ENCODE measurements at regions not wholly inside any gene's neighbourhood (a gene's known extent, or its start where the extent isn't known, plus 50 kb on each side); places are given as distances from the start of the nearest gene placed in this dataset.

DNA sequence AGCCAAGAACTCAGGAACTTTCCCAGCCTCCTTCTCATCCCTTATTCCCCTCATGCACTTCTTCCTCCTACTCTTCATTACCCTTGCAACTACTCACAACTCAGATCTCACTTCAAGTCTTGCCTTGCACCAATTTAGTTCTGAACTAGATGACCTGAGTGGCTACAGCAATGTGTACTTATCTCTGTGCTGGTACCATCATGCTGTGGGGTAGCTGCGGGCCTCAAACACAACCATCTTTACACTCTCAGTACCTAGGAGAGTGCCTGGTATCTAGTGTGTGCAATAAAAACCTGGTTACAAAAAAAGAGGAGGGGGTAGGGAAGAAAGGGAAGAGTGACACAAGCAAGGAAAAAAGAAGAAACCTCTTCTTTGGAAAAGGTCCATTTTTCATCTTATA, 219.0 kb downstream of the SPTSSA start:
- TF ChIP-seq, protein P1, sequence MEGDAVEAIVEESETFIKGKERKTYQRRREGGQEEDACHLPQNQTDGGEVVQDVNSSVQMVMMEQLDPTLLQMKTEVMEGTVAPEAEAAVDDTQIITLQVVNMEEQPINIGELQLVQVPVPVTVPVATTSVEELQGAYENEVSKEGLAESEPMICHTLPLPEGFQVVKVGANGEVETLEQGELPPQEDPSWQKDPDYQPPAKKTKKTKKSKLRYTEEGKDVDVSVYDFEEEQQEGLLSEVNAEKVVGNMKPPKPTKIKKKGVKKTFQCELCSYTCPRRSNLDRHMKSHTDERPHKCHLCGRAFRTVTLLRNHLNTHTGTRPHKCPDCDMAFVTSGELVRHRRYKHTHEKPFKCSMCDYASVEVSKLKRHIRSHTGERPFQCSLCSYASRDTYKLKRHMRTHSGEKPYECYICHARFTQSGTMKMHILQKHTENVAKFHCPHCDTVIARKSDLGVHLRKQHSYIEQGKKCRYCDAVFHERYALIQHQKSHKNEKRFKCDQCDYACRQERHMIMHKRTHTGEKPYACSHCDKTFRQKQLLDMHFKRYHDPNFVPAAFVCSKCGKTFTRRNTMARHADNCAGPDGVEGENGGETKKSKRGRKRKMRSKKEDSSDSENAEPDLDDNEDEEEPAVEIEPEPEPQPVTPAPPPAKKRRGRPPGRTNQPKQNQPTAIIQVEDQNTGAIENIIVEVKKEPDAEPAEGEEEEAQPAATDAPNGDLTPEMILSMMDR (IDR thresholded peaks at IDR 0.05), result no peak
- TF ChIP-seq, protein P2, sequence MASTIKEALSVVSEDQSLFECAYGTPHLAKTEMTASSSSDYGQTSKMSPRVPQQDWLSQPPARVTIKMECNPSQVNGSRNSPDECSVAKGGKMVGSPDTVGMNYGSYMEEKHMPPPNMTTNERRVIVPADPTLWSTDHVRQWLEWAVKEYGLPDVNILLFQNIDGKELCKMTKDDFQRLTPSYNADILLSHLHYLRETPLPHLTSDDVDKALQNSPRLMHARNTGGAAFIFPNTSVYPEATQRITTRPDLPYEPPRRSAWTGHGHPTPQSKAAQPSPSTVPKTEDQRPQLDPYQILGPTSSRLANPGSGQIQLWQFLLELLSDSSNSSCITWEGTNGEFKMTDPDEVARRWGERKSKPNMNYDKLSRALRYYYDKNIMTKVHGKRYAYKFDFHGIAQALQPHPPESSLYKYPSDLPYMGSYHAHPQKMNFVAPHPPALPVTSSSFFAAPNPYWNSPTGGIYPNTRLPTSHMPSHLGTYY (CRISPR knock-in tag; IDR thresholded peaks at IDR 0.05), result no peak
- TF ChIP-seq, protein P3, sequence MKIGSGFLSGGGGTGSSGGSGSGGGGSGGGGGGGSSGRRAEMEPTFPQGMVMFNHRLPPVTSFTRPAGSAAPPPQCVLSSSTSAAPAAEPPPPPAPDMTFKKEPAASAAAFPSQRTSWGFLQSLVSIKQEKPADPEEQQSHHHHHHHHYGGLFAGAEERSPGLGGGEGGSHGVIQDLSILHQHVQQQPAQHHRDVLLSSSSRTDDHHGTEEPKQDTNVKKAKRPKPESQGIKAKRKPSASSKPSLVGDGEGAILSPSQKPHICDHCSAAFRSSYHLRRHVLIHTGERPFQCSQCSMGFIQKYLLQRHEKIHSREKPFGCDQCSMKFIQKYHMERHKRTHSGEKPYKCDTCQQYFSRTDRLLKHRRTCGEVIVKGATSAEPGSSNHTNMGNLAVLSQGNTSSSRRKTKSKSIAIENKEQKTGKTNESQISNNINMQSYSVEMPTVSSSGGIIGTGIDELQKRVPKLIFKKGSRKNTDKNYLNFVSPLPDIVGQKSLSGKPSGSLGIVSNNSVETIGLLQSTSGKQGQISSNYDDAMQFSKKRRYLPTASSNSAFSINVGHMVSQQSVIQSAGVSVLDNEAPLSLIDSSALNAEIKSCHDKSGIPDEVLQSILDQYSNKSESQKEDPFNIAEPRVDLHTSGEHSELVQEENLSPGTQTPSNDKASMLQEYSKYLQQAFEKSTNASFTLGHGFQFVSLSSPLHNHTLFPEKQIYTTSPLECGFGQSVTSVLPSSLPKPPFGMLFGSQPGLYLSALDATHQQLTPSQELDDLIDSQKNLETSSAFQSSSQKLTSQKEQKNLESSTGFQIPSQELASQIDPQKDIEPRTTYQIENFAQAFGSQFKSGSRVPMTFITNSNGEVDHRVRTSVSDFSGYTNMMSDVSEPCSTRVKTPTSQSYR (CRISPR knock-in tag; IDR thresholded peaks at IDR 0.05), result no peak
- TF ChIP-seq ESRRA (CRISPR knock-in tag; IDR thresholded peaks at IDR 0.05; ENCODE audit: borderline replicate concordance) (no peak), ELF4 (CRISPR knock-in tag; IDR thresholded peaks at IDR 0.05; ENCODE audit: low read depth) (no peak)
- TF ChIP-seq, protein P4, sequence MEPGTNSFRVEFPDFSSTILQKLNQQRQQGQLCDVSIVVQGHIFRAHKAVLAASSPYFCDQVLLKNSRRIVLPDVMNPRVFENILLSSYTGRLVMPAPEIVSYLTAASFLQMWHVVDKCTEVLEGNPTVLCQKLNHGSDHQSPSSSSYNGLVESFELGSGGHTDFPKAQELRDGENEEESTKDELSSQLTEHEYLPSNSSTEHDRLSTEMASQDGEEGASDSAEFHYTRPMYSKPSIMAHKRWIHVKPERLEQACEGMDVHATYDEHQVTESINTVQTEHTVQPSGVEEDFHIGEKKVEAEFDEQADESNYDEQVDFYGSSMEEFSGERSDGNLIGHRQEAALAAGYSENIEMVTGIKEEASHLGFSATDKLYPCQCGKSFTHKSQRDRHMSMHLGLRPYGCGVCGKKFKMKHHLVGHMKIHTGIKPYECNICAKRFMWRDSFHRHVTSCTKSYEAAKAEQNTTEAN (CRISPR knock-in tag; IDR thresholded peaks at IDR 0.05), result no peak
